ENCODE measurements at regions not wholly inside any gene's neighbourhood (a gene's known extent, or its start where the extent isn't known, plus 50 kb on each side); places are given as distances from the start of the nearest gene placed in this dataset.

GRCh38 chr9:11142965-11143738 lies 530.4 kb upstream of the PTPRD start:
- TF ChIP-seq CTCF (IDR thresholded peaks at IDR 0.05; ENCODE audit: borderline replicate concordance, extremely low read depth, insufficient read depth), result no peak
- Histone ChIP-seq H3K4me1 (ENCODE audit: control insufficient read depth in 2 of 3, insufficient read depth in 2 of 3, low read depth in 1 of 3, low read length in 3 of 3) (no peaks in the 10 kb centered on the region), H3K9ac (ENCODE audit: low read length in 3 of 3) (no peak overlapping the region), H3K9me3 (ENCODE audit: control insufficient read depth in 2 of 3, insufficient read depth in 1 of 3, low read length in 3 of 3) (no peaks in the 10 kb centered on the region), H3K36me3 (ENCODE audit: control insufficient read depth in 2 of 3, insufficient read depth in 3 of 3, low read length in 3 of 3) (no peaks in the 10 kb centered on the region), H3K4me3 (ENCODE audit: low read length in 3 of 3) (no peak overlapping the region), H3K27ac (ENCODE audit: low read depth in 2 of 2, low read length in 2 of 2) (no peak overlapping the region), H3K27me3 (ENCODE audit: control insufficient read depth, insufficient read depth, low read length) (no peaks in the 10 kb centered on the region)
- FAIRE-seq (peak; percentile 23), DNase-seq (no peak)
- intact Hi-C loops (cut with DNase I), result no loop called here

GRCh38 chr9:11144746-11145145 lies 531.9 kb upstream of the PTPRD start:
- Histone ChIP-seq H3K4me3 (ENCODE audit: low read length in 3 of 3) (no peak overlapping the region), H3K9ac (ENCODE audit: low read length in 3 of 3) (no peak overlapping the region), H3K4me1 (ENCODE audit: control insufficient read depth in 2 of 3, insufficient read depth in 2 of 3, low read depth in 1 of 3, low read length in 3 of 3) (no peaks in the 10 kb centered on the region), H3K9me3 (ENCODE audit: control insufficient read depth in 2 of 3, insufficient read depth in 1 of 3, low read length in 3 of 3) (no peaks in the 10 kb centered on the region), H3K27ac (ENCODE audit: low read depth in 2 of 2, low read length in 2 of 2) (no peak overlapping the region), H3K27me3 (ENCODE audit: control insufficient read depth, insufficient read depth, low read length) (no peaks in the 10 kb centered on the region), H3K36me3 (ENCODE audit: control insufficient read depth in 2 of 3, insufficient read depth in 3 of 3, low read length in 3 of 3) (no peaks in the 10 kb centered on the region)
- intact Hi-C loops (cut with DNase I), result no loop called here
- DNase-seq, result no peak
- no peak for FAIRE-seq
- no peak for TF ChIP-seq CTCF (IDR thresholded peaks at IDR 0.05; ENCODE audit: borderline replicate concordance, extremely low read depth, insufficient read depth)

GRCh38 chr9:11148189-11148588 lies 535.4 kb upstream of the PTPRD start:
- no peak overlapping the region for H3K27ac ChIP-seq (ENCODE audit: low read depth in 2 of 2, low read length in 2 of 2)
- H3K9ac ChIP-seq (ENCODE audit: low read length in 3 of 3), result no peak overlapping the region
- intact Hi-C loops (cut with DNase I), result no loop called here
- H3K9me3 ChIP-seq (ENCODE audit: control insufficient read depth in 2 of 3, insufficient read depth in 1 of 3, low read length in 3 of 3), result no peaks in the 10 kb centered on the region
- FAIRE-seq, result no peak
- H3K4me3 ChIP-seq (ENCODE audit: low read length in 3 of 3), result no peak overlapping the region
- H3K4me1 ChIP-seq (ENCODE audit: control insufficient read depth in 2 of 3, insufficient read depth in 2 of 3, low read depth in 1 of 3, low read length in 3 of 3), result no peaks in the 10 kb centered on the region
- TF ChIP-seq CTCF (IDR thresholded peaks at IDR 0.05; ENCODE audit: borderline replicate concordance, extremely low read depth, insufficient read depth), result no peak
- DNase-seq, result no peak
- no peaks in the 10 kb centered on the region for H3K36me3 ChIP-seq (ENCODE audit: control insufficient read depth in 2 of 3, insufficient read depth in 3 of 3, low read length in 3 of 3)
- H3K27me3 ChIP-seq (ENCODE audit: control insufficient read depth, insufficient read depth, low read length), result no peaks in the 10 kb centered on the region

- no peak for TF ChIP-seq CTCF (IDR thresholded peaks at IDR 0.05; ENCODE audit: borderline replicate concordance, extremely low read depth, insufficient read depth)
- Histone ChIP-seq H3K27ac (ENCODE audit: low read depth in 2 of 2, low read length in 2 of 2) (no peak overlapping the region), H3K4me1 (ENCODE audit: control insufficient read depth in 2 of 3, insufficient read depth in 2 of 3, low read depth in 1 of 3, low read length in 3 of 3) (no peaks in the 10 kb centered on the region), H3K9ac (ENCODE audit: low read length in 3 of 3) (no peak overlapping the region), H3K9me3 (ENCODE audit: control insufficient read depth in 2 of 3, insufficient read depth in 1 of 3, low read length in 3 of 3) (no peaks in the 10 kb centered on the region), H3K27me3 (ENCODE audit: control insufficient read depth, insufficient read depth, low read length) (no peaks in the 10 kb centered on the region), H3K4me3 (ENCODE audit: low read length in 3 of 3) (no peak overlapping the region), H3K36me3 (ENCODE audit: control insufficient read depth in 2 of 3, insufficient read depth in 3 of 3, low read length in 3 of 3) (no peaks in the 10 kb centered on the region)
- no peak for DNase-seq
- intact Hi-C loops (cut with DNase I), result no loop called here
- FAIRE-seq, result no peak
These were observed 536.3 kb upstream of the PTPRD start for GRCh38 chr9:11149065-11149464.

Measured in kidney (tissue), 13 donors.